K562 (cell line): ENCODE measurements at regions not wholly inside any gene's neighbourhood (a gene's known extent, or its start where the extent isn't known, plus 50 kb on each side); places are given as distances from the start of the nearest gene placed in this dataset.
"Not testable (repeated sequence)": the region's sequence is repeated elsewhere in the genome, so short reads cannot be mapped to it uniquely, and the experiment has no call there.

ENCODE experiments used
- ATAC-seq: fragments of 200-7000 bp; cut with Tn5 transposase; 3 replicates; pipeline ENCODE4 v1.9.1; 2020; ENCODE audit warnings: moderate library complexity
- BruUV-seq: library from RNA; stranded (reverse); fragments of 400-500 nt; replicated peaks from 2 replicates; lab custom pipeline; 2021; lab: Mats Ljungman, UMichigan
- CTCF ChIA-PET: fragments of 300-600 bp; formaldehyde crosslinking; extraction: SDS; loops from one replicate; lab custom pipeline; 2021; ENCODE audit warnings: low intra/inter-chr PET ratio; lab: Yijun Ruan, JAX
- POLR2A ChIA-PET: fragments of 300-600, 350-650 bp; sonication (Branson Sonifier 250); formaldehyde crosslinking; extraction: SDS; loops from one replicate; lab custom pipeline; 2021; ENCODE audit warnings: antibody characterized with exemption, inconsistent platforms; lab: Yijun Ruan, JAX
- DNase-seq, 4 experiments: peaks; one replicate each; pipeline versions ENCODE4 v3.0.0 to v3.0.0-alpha.2; 2011 to 2018; ENCODE audit warnings: low spot score in 3 of 4, mixed read lengths in 3 of 4; ENCODE audit errors: extremely low read depth in 1 of 4
- FAIRE-seq: peaks from 2 replicates; lab custom pipeline; 2011; peaks lifted over from hg19 to GRCh38; lab: Jason Lieb, UNC
- H2AFZ ChIP-seq: 2 replicates; pipeline ENCODE4 v1.6.0; 2011; ENCODE audit warnings: low read depth, low read length, control low read depth, inconsistent platforms
- H3K27ac ChIP-seq: fragments of 200-600 bp; 3 replicates; pipeline ENCODE4 v1.8.0; 2011; ENCODE audit warnings: low read depth, mild to moderate bottlenecking, control low read depth, inconsistent platforms, low read length, moderate library complexity, mixed read lengths; ENCODE audit errors: extremely low read depth
- H3K27me3 ChIP-seq, 2 experiments: fragments of 300-600 bp in 1 of 2; 2 replicates in 1 of 2; 3 replicates in 1 of 2; pipeline versions ENCODE4 v1.6.0 to v1.8.0; 2011; ENCODE audit warnings: inconsistent platforms in 2 of 2, low read length in 2 of 2, mild to moderate bottlenecking in 1 of 2, mixed read lengths in 1 of 2, moderate library complexity in 1 of 2; ENCODE audit not compliant: control insufficient read depth in 2 of 2, insufficient read depth in 2 of 2
- H3K36me3 ChIP-seq: fragments of 300-600 bp; 3 replicates; pipeline ENCODE4 v1.8.0; 2011; ENCODE audit warnings: mild to moderate bottlenecking, low read length, inconsistent platforms; ENCODE audit not compliant: control insufficient read depth, insufficient read depth
- H3K4me1 ChIP-seq, 2 experiments: fragments of 200-600 bp in 1 of 2; replicated peaks in 1 of 2; 2 replicates in 1 of 2; 3 replicates in 1 of 2; pipeline versions ENCODE4 v1.5.1 to v1.8.0; 2011; ENCODE audit warnings: inconsistent platforms in 2 of 2, low read length in 2 of 2, mild to moderate bottlenecking in 1 of 2, mixed read lengths in 1 of 2, moderate library complexity in 1 of 2; ENCODE audit not compliant: control insufficient read depth in 2 of 2, insufficient read depth in 2 of 2
- H3K4me2 ChIP-seq: 2 replicates; pipeline ENCODE4 v1.6.1; 2011; ENCODE audit warnings: low read length, control low read depth, inconsistent platforms, mixed read lengths; ENCODE audit not compliant: insufficient read depth
- H3K4me3 ChIP-seq: fragments of 200-600 bp; sonication (generic), shearing (Covaris generic); 2 replicates; pipeline ENCODE4 v1.5.1; 2016; ENCODE audit warnings: control low read depth, inconsistent platforms
- H3K79me2 ChIP-seq: fragments of 200-600 bp; 3 replicates; pipeline ENCODE4 v1.8.0; 2011; ENCODE audit warnings: low read length, inconsistent platforms; ENCODE audit not compliant: control insufficient read depth, insufficient read depth
- H3K9ac ChIP-seq, 2 experiments: 2 replicates each; pipeline versions ENCODE4 v1.6.0 to v1.6.1; 2011; ENCODE audit warnings: low read depth in 2 of 2, low read length in 2 of 2, control low read depth in 1 of 2, inconsistent platforms in 1 of 2, mild to moderate bottlenecking in 1 of 2, mixed read lengths in 1 of 2; ENCODE audit not compliant: insufficient read depth in 1 of 2
- H3K9me1 ChIP-seq: one replicate; pipeline ENCODE4 v1.6.0; 2011; ENCODE audit warnings: inconsistent platforms, mild to moderate bottlenecking, low read length, moderate library complexity; ENCODE audit not compliant: control insufficient read depth, insufficient read depth
- H3K9me3 ChIP-seq: replicated peaks from 2 replicates; pipeline ENCODE4 v1.5.1; 2011; ENCODE audit warnings: low read depth, low read length, inconsistent platforms; ENCODE audit not compliant: control insufficient read depth, insufficient read depth
- H4K20me1 ChIP-seq: replicated peaks from 2 replicates; pipeline ENCODE4 v1.6.1; 2011; ENCODE audit warnings: low read length, inconsistent platforms, mixed read lengths; ENCODE audit not compliant: control insufficient read depth, insufficient read depth
- CHD1 ChIP-seq: fragments of 200-600 bp; sonication (generic); IDR thresholded peaks from one replicate; pipeline ENCODE4 v1.6.1; 2012; ENCODE audit warnings: mild to moderate bottlenecking, moderate library complexity, low read length, inconsistent platforms
- GTF2A2 ChIP-seq: IDR thresholded peaks from 2 replicates; pipeline ENCODE4 v1.6.1; 2016; ENCODE audit warnings: mild to moderate bottlenecking, missing genetic modification characterization, missing compliant biosample characterization
- MXI1 ChIP-seq: IDR thresholded peaks from 2 replicates; pipeline ENCODE4 v1.6.1; 2011; ENCODE audit warnings: low read depth, mild to moderate bottlenecking, improper control_type of control experiment, low read length
- PREB ChIP-seq: sonication (generic); formaldehyde crosslinking; IDR thresholded peaks from 2 replicates; pipeline ENCODE4 v1.8.1; 2023; ENCODE audit warnings: mild to moderate bottlenecking, missing genetic modification reagents
- WGBS: fragments of 100-300 bp; shearing (Covaris generic); methylation state at CpG from one replicate; pipeline ENCODE4 v1.1.6; 2016; ENCODE audit warnings: low coverage, mixed read lengths; ENCODE audit not compliant: insufficient coverage; ENCODE audit errors: missing lambda C conversion rate; 5-methylcytosine and 5-hydroxymethylcytosine counted together
- in situ Hi-C: fragments of 300-500 bp; cut with MboI; formaldehyde crosslinking; loops from 4 replicates; pipeline ENCODE4 v1.15.0; 2018; ENCODE audit warnings: inconsistent platforms, mixed read lengths
- intact Hi-C: fragments of 100-400 bp; cut with micrococcal nuclease; formaldehyde crosslinking; loops from 2 replicates; pipeline ENCODE4 v1.14.2; 2022
- TF ChIP-seq, protein P1 (sequence below): fragments of 450-650 bp; conservative IDR thresholded peaks from 2 replicates; pipeline ENCODE4 v1.6.1; 2016; ENCODE audit warnings: missing genetic modification characterization, low read depth, mild to moderate bottlenecking, control low read depth, missing compliant biosample characterization

GRCh38 chrX:101785142-101785541 lies 125.5 kb upstream of the ARMCX2 start (continued):
- TF ChIP-seq, protein P1, sequence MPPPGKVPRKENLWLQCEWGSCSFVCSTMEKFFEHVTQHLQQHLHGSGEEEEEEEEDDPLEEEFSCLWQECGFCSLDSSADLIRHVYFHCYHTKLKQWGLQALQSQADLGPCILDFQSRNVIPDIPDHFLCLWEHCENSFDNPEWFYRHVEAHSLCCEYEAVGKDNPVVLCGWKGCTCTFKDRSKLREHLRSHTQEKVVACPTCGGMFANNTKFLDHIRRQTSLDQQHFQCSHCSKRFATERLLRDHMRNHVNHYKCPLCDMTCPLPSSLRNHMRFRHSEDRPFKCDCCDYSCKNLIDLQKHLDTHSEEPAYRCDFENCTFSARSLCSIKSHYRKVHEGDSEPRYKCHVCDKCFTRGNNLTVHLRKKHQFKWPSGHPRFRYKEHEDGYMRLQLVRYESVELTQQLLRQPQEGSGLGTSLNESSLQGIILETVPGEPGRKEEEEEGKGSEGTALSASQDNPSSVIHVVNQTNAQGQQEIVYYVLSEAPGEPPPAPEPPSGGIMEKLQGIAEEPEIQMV: no peak

GRCh38 chrX:101780421-101780820 lies 120.8 kb upstream of the ARMCX2 start:
- H3K9ac ChIP-seq, intact Hi-C loops: not testable (repeated sequence)
- WGBS: 0% methylated on average over 3 of the region's 19 CpGs

GRCh38 chrX:101774340-101774739 lies 114.7 kb upstream of the ARMCX2 start:
- no peak for FAIRE-seq
- Histone ChIP-seq H2AFZ (no peak overlapping the region), H3K4me2 (no peak overlapping the region), H4K20me1 (no peaks in the 10 kb centered on the region), H3K9me1 (no peaks in the 10 kb centered on the region), H3K9ac (no peak overlapping the region)
- in situ Hi-C loops: no loop called here
- CTCF ChIA-PET: interaction anchor here (0.6 kb wide), 1 partner anchor 145 kb away, joined by 3 read pairs; no protein-coding TSS in a partner anchor
- WGBS: 0% methylated on average over 1 of the region's 1 CpG
- TF ChIP-seq CHD1 (no peak), MXI1 (no peak), PREB (no peak), GTF2A2 (no peak)
- TF ChIP-seq, all 486 proteins: peak for 0
- H3K36me3 ChIP-seq: no peaks in the 10 kb centered on the region
- H3K79me2 ChIP-seq: no peaks in the 10 kb centered on the region
- H3K4me3 ChIP-seq: no peak overlapping the region
- no TSS peak for BruUV-seq
- POLR2A ChIA-PET: no interaction called here
- no peaks in the 10 kb centered on the region for H3K27me3 ChIP-seq
- no peak overlapping the region for H3K27ac ChIP-seq
- no peak for DNase-seq
- ATAC-seq: no peak
- H3K9me3 ChIP-seq: no peaks in the 10 kb centered on the region
- no peaks in the 10 kb centered on the region for H3K4me1 ChIP-seq
- intact Hi-C loops: no loop called here

More at GRCh38 chrX:101780421-101780820, 120.8 kb upstream of the ARMCX2 start:
- H3K9me1 ChIP-seq, H3K27me3 ChIP-seq, FAIRE-seq, H3K9me3 ChIP-seq, H3K4me2 ChIP-seq, CTCF ChIA-PET, H2AFZ ChIP-seq, POLR2A ChIA-PET, DNase-seq, H3K4me1 ChIP-seq, H3K27ac ChIP-seq, ATAC-seq, H3K4me3 ChIP-seq, H4K20me1 ChIP-seq, BruUV-seq, H3K79me2 ChIP-seq, H3K36me3 ChIP-seq: not testable (repeated sequence)
- in situ Hi-C loops: loop anchor here (25.0 kb wide), 1 partner anchor 518 kb away; no protein-coding TSS in a partner anchor
